ENCODE measurements at regions not wholly inside any gene's neighbourhood (a gene's known extent, or its start where the extent isn't known, plus 50 kb on each side); places are given as distances from the start of the nearest gene placed in this dataset.
"Not testable (repeated sequence)": the region's sequence is repeated elsewhere in the genome, so short reads cannot be mapped to it uniquely, and the experiment has no call there.

GRCh38 chr4:117817301-117817700 lies 217.0 kb upstream of the NDST3 start:
- no peak for DNase-seq

DNA sequence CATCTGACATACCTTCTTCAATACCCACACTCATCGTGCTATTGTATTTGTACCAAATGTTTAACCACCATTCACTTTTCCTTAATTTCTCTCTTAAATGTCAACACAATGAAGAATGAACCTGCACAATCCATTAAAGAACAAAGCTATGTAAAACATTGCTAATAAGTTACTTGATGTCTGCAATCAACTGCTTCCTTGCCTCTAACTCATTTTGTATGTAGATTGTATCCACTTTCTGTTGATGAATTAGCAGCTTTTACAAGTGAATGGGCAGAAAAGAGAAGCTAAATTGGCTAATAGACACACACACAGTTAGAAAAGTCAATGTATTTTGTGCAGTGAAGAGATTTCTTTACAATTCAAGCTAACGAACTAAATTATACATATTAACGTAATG lies 212.5 kb upstream of the NDST3 start:
- DNase-seq: no peak

GRCh38 chr4:117823388-117823787 lies 210.9 kb upstream of the NDST3 start:
- no peak for DNase-seq

GRCh38 chr4:117825600-117825999 lies 208.7 kb upstream of the NDST3 start:
- peak in 1 of 3 experiments; percentile 40 for DNase-seq

GRCh38 chr4:117831060-117831683 lies 203.1 kb upstream of the NDST3 start:
- no peak for DNase-seq

DNA sequence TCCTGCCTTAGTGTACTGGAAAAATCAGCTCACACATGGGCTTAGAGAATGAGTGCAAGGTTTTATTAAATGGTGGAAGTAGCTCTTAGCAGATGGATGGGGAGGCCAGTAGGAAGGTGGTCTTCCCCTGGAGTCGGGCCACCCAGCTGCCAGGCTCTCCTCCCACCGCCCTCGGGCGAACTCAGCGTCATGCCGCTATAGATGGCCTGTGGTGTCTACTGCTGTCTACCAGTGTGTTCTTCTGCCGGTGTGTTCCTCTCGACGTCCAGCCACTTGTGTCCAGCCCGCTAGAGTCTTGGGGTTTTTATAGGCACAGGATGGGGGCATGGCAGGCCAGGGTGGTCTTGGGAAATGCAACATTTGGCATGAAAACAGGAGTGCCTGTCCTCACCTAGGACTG lies 198.7 kb upstream of the NDST3 start:
- DNase-seq: no peak

DNA sequence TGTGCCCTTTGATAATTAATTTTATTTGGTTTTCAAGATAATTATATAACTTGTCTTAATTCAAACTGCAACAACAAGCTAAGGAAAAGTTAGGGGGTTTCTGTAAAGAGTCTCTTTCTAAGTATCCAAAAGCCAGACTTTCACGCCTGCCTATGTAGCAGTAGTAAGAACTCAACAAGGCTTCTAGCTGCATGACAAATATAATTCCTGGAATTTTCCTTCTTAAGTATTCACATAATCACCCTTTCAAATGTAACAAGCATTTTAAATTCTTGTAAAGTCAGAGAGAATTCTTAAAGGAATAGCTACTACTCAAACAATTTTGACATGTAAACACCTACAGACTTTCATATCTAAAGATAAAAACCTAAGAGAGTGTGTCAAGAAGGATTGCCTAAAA lies 189.7 kb upstream of the NDST3 start:
- no peak for DNase-seq

DNA sequence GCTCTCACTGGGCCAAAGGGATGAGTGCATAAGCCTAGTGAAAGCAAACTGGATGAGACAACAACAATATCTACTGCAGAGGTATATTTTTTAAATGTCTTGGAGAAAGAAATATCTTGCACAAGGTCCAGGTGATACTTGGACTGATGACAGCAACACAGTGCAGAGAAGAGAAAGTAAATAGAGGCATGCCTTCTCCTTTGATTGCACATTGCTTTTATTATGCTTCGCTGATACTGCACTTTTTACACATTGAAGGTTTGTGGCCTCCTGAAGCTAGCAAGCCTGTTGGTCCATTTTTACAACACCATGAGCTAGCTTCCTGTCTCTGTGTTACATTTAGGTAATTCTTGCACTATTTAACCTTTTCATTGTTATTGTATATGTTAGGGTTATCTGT lies 189.0 kb upstream of the NDST3 start:
- no peak for DNase-seq

GRCh38 chr4:117847849-117848248 lies 186.4 kb upstream of the NDST3 start:
- no peak for DNase-seq

DNA sequence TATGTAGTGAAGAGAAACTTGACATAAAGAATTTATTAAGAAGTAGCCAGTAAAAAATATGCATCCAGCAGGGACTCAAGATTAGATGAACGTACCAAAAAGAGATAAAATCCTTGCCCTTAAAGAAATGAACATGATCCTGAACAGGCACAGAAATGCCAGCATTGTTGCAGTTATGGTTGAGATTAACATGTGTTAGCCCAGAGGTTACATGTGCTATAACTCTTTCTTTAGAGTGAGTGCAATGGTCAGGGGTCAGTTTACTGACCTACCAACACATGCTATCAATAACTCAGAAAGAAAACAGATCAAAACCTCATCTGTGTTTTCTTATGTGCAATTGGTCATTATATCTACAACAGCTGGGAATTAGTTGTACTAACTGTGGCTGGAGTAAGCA lies 166.1 kb upstream of the NDST3 start:
- no peak for DNase-seq

GRCh38 chr4:117873779-117874178 lies 160.5 kb upstream of the NDST3 start:
- DNase-seq: no peak

DNA sequence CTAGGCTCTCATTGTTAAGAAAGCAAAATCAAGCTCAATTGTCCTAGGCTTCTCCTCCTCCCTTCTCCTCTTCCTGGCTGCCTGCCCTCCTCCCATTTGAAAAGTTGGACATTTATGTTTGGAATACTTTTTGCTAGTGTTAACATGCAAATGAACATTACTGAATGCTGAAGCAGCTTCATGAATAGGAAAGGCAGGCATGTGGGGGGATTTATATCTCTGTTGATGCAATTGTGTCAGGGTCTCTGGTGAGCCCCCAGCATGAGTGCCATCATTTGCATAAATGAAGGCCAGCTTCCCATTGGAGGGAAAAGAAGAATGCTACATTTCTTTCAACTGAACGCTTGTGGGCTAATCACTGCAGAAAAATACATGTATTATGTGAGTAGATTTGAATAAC lies 160.1 kb upstream of the NDST3 start:
- DNase-seq: no peak

GRCh38 chr4:117889978-117890377 lies 144.3 kb upstream of the NDST3 start:
- DNase-seq: no peak

DNA sequence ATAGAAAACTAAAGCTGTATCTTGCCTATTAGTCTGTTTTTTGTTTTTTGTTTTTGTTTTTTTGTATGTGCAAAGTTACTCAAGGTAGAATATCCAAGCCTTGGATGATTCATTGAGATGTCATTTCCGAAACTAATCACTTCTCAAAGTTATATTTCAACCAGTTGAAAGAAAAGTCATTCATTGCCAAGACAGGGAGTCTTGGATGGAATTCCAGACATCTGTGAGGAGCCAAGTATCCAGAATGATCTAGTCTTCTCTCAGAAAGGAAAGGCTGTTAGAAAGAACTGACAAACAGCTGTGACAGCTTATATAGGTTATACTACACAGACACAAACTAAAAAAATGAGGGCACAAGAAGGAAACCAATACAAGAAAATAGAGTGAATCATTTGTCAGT lies 141.1 kb upstream of the NDST3 start:
- no peak for DNase-seq

GRCh38 chr4:117898496-117898895 lies 135.8 kb upstream of the NDST3 start:
- no peak for DNase-seq

DNA sequence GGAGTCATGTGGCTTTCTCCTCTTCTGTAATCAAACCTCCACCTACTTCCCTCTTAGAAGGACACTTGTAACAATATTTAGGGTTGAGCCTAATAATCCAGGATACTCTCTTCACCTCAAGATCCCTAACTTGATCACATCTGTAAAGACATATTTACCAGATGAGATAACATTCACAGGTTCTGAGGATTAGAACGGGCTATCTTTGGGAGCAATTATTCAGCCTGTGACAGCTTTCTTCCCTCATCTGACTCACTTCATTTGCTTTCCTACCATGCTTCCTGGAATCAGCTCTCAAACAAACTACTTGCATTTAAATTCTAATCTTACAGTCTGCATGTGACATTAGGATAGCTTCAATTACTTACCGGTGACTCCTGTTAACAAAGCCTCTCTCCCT lies 133.5 kb upstream of the NDST3 start:
- DNase-seq: no peak

DNA sequence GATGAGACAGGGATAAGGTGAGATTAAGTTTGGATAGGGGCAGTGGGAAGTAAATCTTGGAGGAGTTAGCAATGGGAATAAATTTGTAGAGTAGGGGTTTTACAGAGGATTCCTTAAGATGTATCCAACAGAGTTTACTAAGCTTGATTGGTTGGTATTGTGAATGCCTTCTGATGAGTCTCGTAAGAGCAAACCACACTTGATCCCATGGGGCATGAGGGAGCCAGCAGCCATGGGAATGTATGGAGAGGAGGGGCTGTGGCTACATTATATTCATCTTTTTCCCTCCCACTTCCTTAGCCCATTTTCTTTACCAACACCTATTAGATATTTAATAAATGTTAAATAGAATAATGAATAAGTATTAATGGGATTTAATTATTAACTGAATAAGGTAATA lies 126.6 kb upstream of the NDST3 start:
- DNase-seq: no peak

- peak in 2 of 3 experiments; percentile 53 to 86 for DNase-seq
These were observed 125.7 kb upstream of the NDST3 start for GRCh38 chr4:117908306-117909207.

GRCh38 chr4:117916728-117917127 lies 117.6 kb upstream of the NDST3 start:
- DNase-seq: no peak

DNA sequence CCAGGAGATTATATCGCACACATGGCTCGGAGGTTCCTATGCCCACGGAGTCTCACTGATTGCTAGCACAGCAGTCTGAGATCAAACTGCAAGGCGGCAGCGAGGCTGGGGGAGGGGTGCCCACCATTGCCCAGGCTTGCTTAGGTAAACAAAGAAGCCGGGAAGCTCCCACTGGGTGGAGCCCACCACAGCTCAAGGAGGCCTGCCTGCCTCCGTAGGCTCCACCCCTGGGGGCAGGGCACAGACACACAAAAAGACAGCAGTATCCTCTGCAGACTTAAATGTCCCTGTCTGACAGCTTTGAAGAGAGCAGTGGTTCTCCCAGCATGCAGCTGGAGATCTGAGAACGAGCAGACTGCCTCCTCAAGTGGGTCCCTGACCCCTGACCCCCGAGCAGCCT lies 112.0 kb upstream of the NDST3 start:
- not testable (repeated sequence) for DNase-seq

GRCh38 chr4:117927823-117928222 lies 106.5 kb upstream of the NDST3 start:
- DNase-seq: not testable (repeated sequence)

- no peak for DNase-seq
These were observed 92.7 kb upstream of the NDST3 start for GRCh38 chr4:117941611-117942010.

DNA sequence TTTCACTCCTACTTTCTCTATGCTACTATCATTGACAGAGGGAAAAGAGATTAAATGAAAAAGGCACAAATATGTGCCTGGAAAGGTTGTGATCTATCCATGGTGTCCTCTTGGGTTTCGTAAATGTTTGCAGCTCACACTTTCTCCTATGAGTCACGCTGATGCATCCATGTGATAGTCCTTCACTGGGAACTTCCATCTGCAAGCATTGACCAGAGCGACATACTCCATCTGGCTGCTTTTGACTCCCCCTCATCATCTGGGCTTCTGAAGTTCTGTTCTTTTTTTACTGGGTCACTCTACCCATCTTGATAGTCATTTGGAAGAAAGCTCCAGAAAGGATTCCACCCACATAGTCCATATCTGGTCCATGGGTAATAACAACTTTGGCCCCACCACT lies 84.7 kb upstream of the NDST3 start:
- DNase-seq: no peak

- peak in 1 of 3 experiments; percentile 14 for DNase-seq
These were observed 76.7 kb upstream of the NDST3 start for GRCh38 chr4:117957571-117957970.

GRCh38 chr4:117965622-117966021 lies 68.7 kb upstream of the NDST3 start:
- DNase-seq: peak in 1 of 3 experiments; percentile 11
